LNCaP clone FGC (cell line): ENCODE measurements at regions not wholly inside any gene's neighbourhood (a gene's known extent, or its start where the extent isn't known, plus 50 kb on each side); places are given as distances from the start of the nearest gene placed in this dataset.
A peak's percentile ranks its signal among the peaks of the same experiment; 100 is the strongest.

Experiments used
- DNase-seq: peaks from one replicate; pipeline ENCODE4 v3.0.0-alpha.2; 2011; ENCODE audit warnings: low read depth
- H3K4me3 ChIP-seq: 2 replicates; pipeline ENCODE4 v1.5.1; 2011; ENCODE audit warnings: mild to moderate bottlenecking, low read depth, low read length, control low read depth
- CTCF ChIP-seq: IDR thresholded peaks from 2 replicates; pipeline ENCODE4 v1.5.1; 2012; ENCODE audit warnings: mild to moderate bottlenecking; ENCODE audit not compliant: control insufficient read depth, insufficient read depth; ENCODE audit errors: extremely low read depth

GRCh38 chr3:174347474-174348138 is 511.5 kb upstream of the NAALADL2 start:
- no peak overlapping the region for H3K4me3 ChIP-seq
- TF ChIP-seq CTCF, result no peak
- DNase-seq, result no peak

GRCh38 chr3:174352227-174352626 is 506.9 kb upstream of the NAALADL2 start:
- H3K4me3 ChIP-seq, result no peak overlapping the region
- no peak for DNase-seq
- no peak for TF ChIP-seq CTCF

GRCh38 chr3:174355505-174355904 is 503.6 kb upstream of the NAALADL2 start:
- H3K4me3 ChIP-seq, result no peak overlapping the region
- TF ChIP-seq CTCF, result peak; percentile 57
- DNase-seq, result peak; percentile 84

- no peak overlapping the region for H3K4me3 ChIP-seq
- TF ChIP-seq CTCF, result no peak
- no peak for DNase-seq
Observed at GRCh38 chr3:174356596-174356995, 502.5 kb upstream of the NAALADL2 start.

- H3K4me3 ChIP-seq, result no peak overlapping the region
- no peak for TF ChIP-seq CTCF
- no peak for DNase-seq
Observed at GRCh38 chr3:174358252-174358651, 500.9 kb upstream of the NAALADL2 start.

GRCh38 chr3:174362556-174362955 is 496.6 kb upstream of the NAALADL2 start:
- no peak for TF ChIP-seq CTCF
- DNase-seq, result no peak
- H3K4me3 ChIP-seq, result no peak overlapping the region

- no peak for TF ChIP-seq CTCF
- H3K4me3 ChIP-seq, result no peak overlapping the region
- no peak for DNase-seq
Observed at GRCh38 chr3:174363256-174363655, 495.9 kb upstream of the NAALADL2 start.
